Omental fat pad (tissue), 3 donors: ENCODE measurements at regions not wholly inside any gene's neighbourhood (a gene's known extent, or its start where the extent isn't known, plus 50 kb on each side); places are given as distances from the start of the nearest gene placed in this dataset.

ENCODE experiments used
- ATAC-seq: fragments of 150-250 bp; one replicate; pipeline ENCODE4 v1.9.1; 2016; ENCODE audit warnings: mild to moderate bottlenecking, moderate library complexity; ENCODE audit not compliant: low FRiP score
- DNase-seq: peaks from one replicate; pipeline ENCODE4 v3.0.0-alpha.2; 2019; ENCODE audit warnings: low spot score
- TF ChIP-seq, protein P1 (sequence below), 3 donors: fragments of 450-650 bp; IDR thresholded peaks; one replicate each; pipeline ENCODE4 v1.5.1; 2016 to 2017; ENCODE audit warnings: antibody characterized with exemption in 3 of 3, mild to moderate bottlenecking in 3 of 3, moderate library complexity in 2 of 3

GRCh38 chr10:124165827-124166226, 72.4 kb upstream of the CHST15 start:
- ATAC-seq (no peak), DNase-seq (no peak)
- TF ChIP-seq, protein P1, sequence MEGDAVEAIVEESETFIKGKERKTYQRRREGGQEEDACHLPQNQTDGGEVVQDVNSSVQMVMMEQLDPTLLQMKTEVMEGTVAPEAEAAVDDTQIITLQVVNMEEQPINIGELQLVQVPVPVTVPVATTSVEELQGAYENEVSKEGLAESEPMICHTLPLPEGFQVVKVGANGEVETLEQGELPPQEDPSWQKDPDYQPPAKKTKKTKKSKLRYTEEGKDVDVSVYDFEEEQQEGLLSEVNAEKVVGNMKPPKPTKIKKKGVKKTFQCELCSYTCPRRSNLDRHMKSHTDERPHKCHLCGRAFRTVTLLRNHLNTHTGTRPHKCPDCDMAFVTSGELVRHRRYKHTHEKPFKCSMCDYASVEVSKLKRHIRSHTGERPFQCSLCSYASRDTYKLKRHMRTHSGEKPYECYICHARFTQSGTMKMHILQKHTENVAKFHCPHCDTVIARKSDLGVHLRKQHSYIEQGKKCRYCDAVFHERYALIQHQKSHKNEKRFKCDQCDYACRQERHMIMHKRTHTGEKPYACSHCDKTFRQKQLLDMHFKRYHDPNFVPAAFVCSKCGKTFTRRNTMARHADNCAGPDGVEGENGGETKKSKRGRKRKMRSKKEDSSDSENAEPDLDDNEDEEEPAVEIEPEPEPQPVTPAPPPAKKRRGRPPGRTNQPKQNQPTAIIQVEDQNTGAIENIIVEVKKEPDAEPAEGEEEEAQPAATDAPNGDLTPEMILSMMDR (IDR thresholded peaks at IDR 0.05), result no peak

- ATAC-seq (no peak), DNase-seq (no peak)
- TF ChIP-seq, protein P1 (IDR thresholded peaks at IDR 0.05), result no peak
Measured at GRCh38 chr10:124165311-124165710, 71.9 kb upstream of the CHST15 start.

GRCh38 chr10:124164264-124164663, 70.9 kb upstream of the CHST15 start:
- TF ChIP-seq, protein P1 (IDR thresholded peaks at IDR 0.05), result no peak
- ATAC-seq, result no peak
- no peak for DNase-seq

- DNase-seq, result no peak
- TF ChIP-seq, protein P1 (IDR thresholded peaks at IDR 0.05), result no peak
- no peak for ATAC-seq
Measured at GRCh38 chr10:124162774-124163354, 69.5 kb upstream of the CHST15 start.

DNA sequence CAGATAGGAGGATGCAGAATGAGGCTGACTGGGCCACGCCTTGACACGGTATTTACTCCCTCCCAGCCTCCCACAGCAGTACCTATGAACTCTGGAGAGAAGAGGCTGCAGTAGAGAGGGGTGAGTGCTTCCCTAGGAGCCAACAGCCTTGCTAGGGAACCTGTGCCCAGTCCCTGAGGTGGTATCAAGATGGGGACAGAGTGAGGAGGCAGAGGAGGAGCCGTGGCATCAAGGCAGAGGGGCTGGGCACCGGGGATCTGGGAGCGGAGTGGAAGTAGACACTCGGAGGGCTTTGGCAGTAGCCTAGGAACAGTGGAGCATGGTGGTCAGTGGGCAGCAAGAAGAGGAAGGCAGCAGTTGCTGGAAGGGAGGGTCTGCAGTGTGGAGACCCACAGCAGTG, 68.7 kb upstream of the CHST15 start:
- TF ChIP-seq, protein P1 (IDR thresholded peaks at IDR 0.05), result no peak
- DNase-seq, result no peak
- peak; percentile 41 for ATAC-seq

GRCh38 chr10:124161601-124162000, 68.2 kb upstream of the CHST15 start:
- no peak for DNase-seq
- TF ChIP-seq, protein P1 (IDR thresholded peaks at IDR 0.05), result no peak
- ATAC-seq, result no peak

- TF ChIP-seq, protein P1 (IDR thresholded peaks at IDR 0.05), result no peak
- no peak for ATAC-seq
- no peak for DNase-seq
Measured at GRCh38 chr10:124160943-124161582, 67.7 kb upstream of the CHST15 start.
